ENCODE measurements at regions not wholly inside any gene's neighbourhood (a gene's known extent, or its start where the extent isn't known, plus 50 kb on each side); places are given as distances from the start of the nearest gene placed in this dataset.

- Histone ChIP-seq H3K27me3 (ENCODE audit: control insufficient read depth, insufficient read depth, low read length) (no peaks in the 10 kb centered on the region), H3K9me3 (ENCODE audit: control insufficient read depth in 2 of 3, insufficient read depth in 1 of 3, low read length in 3 of 3) (no peaks in the 10 kb centered on the region), H3K27ac (ENCODE audit: low read depth in 2 of 2, low read length in 2 of 2) (no peak overlapping the region), H3K9ac (ENCODE audit: low read length in 3 of 3) (no peak overlapping the region), H3K4me1 (ENCODE audit: control insufficient read depth in 2 of 3, insufficient read depth in 2 of 3, low read depth in 1 of 3, low read length in 3 of 3) (no peaks in the 10 kb centered on the region), H3K36me3 (ENCODE audit: control insufficient read depth in 2 of 3, insufficient read depth in 3 of 3, low read length in 3 of 3) (no peaks in the 10 kb centered on the region), H3K4me3 (ENCODE audit: low read length in 3 of 3) (no peak overlapping the region)
- no peak for FAIRE-seq
- DNase-seq = no peak
- TF ChIP-seq, protein P1, sequence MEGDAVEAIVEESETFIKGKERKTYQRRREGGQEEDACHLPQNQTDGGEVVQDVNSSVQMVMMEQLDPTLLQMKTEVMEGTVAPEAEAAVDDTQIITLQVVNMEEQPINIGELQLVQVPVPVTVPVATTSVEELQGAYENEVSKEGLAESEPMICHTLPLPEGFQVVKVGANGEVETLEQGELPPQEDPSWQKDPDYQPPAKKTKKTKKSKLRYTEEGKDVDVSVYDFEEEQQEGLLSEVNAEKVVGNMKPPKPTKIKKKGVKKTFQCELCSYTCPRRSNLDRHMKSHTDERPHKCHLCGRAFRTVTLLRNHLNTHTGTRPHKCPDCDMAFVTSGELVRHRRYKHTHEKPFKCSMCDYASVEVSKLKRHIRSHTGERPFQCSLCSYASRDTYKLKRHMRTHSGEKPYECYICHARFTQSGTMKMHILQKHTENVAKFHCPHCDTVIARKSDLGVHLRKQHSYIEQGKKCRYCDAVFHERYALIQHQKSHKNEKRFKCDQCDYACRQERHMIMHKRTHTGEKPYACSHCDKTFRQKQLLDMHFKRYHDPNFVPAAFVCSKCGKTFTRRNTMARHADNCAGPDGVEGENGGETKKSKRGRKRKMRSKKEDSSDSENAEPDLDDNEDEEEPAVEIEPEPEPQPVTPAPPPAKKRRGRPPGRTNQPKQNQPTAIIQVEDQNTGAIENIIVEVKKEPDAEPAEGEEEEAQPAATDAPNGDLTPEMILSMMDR (IDR thresholded peaks at IDR 0.05; ENCODE audit: borderline replicate concordance, extremely low read depth, insufficient read depth) = no peak
- intact Hi-C loops (cut with DNase I) = no loop called here
These were observed 79.1 kb upstream of the KCNH7 start for GRCh38 chr2:162917626-162918025.

- Histone ChIP-seq H3K27me3 (ENCODE audit: control insufficient read depth, insufficient read depth, low read length) (no peaks in the 10 kb centered on the region), H3K4me3 (ENCODE audit: low read length in 3 of 3) (no peak overlapping the region), H3K4me1 (ENCODE audit: control insufficient read depth in 2 of 3, insufficient read depth in 2 of 3, low read depth in 1 of 3, low read length in 3 of 3) (no peaks in the 10 kb centered on the region), H3K9me3 (ENCODE audit: control insufficient read depth in 2 of 3, insufficient read depth in 1 of 3, low read length in 3 of 3) (no peaks in the 10 kb centered on the region), H3K9ac (ENCODE audit: low read length in 3 of 3) (no peak overlapping the region), H3K27ac (ENCODE audit: low read depth in 2 of 2, low read length in 2 of 2) (no peak overlapping the region), H3K36me3 (ENCODE audit: control insufficient read depth in 2 of 3, insufficient read depth in 3 of 3, low read length in 3 of 3) (no peaks in the 10 kb centered on the region)
- no peak for FAIRE-seq
- intact Hi-C loops (cut with DNase I) = no loop called here
- no peak for DNase-seq
- TF ChIP-seq, protein P1 (IDR thresholded peaks at IDR 0.05; ENCODE audit: borderline replicate concordance, extremely low read depth, insufficient read depth) = no peak
These were observed 77.8 kb upstream of the KCNH7 start for GRCh38 chr2:162916286-162916801.

DNA sequence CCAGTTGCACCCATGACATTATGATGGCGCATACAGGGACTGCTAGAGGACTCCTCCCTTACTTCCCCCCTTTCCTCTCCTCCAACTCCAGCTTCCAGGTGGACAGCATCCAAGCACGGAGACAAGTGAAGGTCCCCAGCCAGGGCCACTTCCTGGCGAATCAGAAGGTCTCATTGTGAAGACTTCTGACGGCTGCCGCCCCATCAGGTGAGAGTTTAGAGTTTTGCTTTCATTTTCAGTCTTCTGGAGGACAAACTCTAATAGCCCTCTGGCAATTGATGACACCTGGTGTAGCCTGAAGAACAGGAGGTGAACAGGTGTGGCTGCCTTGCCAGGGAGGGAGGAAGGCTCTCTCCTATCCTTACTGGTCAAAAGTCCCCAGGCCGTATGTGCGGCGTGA lies 77.3 kb upstream of the KCNH7 start:
- no peaks in the 10 kb centered on the region for H3K27me3 ChIP-seq (ENCODE audit: control insufficient read depth, insufficient read depth, low read length)
- no peak for FAIRE-seq
- DNase-seq = no peak
- intact Hi-C loops (cut with DNase I) = no loop called here
- H3K9me3 ChIP-seq (ENCODE audit: control insufficient read depth in 2 of 3, insufficient read depth in 1 of 3, low read length in 3 of 3) = no peaks in the 10 kb centered on the region
- no peak overlapping the region for H3K9ac ChIP-seq (ENCODE audit: low read length in 3 of 3)
- H3K4me3 ChIP-seq (ENCODE audit: low read length in 3 of 3) = no peak overlapping the region
- TF ChIP-seq, protein P1 (IDR thresholded peaks at IDR 0.05; ENCODE audit: borderline replicate concordance, extremely low read depth, insufficient read depth) = no peak
- H3K4me1 ChIP-seq (ENCODE audit: control insufficient read depth in 2 of 3, insufficient read depth in 2 of 3, low read depth in 1 of 3, low read length in 3 of 3) = no peaks in the 10 kb centered on the region
- H3K36me3 ChIP-seq (ENCODE audit: control insufficient read depth in 2 of 3, insufficient read depth in 3 of 3, low read length in 3 of 3) = no peaks in the 10 kb centered on the region
- no peak overlapping the region for H3K27ac ChIP-seq (ENCODE audit: low read depth in 2 of 2, low read length in 2 of 2)

DNA sequence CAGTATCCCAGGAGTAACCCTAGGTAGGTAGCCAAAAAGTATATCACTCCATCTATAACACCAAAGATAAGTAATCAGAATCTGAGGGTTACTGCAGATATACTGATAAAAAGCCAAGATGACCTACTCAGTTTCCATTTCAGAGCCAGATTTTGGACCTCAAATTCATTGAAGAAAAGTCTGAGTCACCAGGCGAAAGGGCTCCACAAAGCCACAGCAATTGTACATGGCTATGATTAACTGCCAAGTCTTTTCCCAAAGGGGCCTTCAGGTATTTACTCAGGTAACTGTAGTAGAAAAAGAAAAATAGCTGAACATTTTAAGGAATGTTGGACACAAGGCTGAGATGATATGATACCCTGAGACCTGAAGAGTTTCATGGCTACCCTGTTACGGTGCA lies 75.6 kb upstream of the KCNH7 start:
- no peak for FAIRE-seq
- Histone ChIP-seq H3K4me3 (ENCODE audit: low read length in 3 of 3) (no peak overlapping the region), H3K9ac (ENCODE audit: low read length in 3 of 3) (no peak overlapping the region), H3K36me3 (ENCODE audit: control insufficient read depth in 2 of 3, insufficient read depth in 3 of 3, low read length in 3 of 3) (no peaks in the 10 kb centered on the region), H3K4me1 (ENCODE audit: control insufficient read depth in 2 of 3, insufficient read depth in 2 of 3, low read depth in 1 of 3, low read length in 3 of 3) (no peaks in the 10 kb centered on the region), H3K9me3 (ENCODE audit: control insufficient read depth in 2 of 3, insufficient read depth in 1 of 3, low read length in 3 of 3) (no peaks in the 10 kb centered on the region), H3K27ac (ENCODE audit: low read depth in 2 of 2, low read length in 2 of 2) (no peak overlapping the region), H3K27me3 (ENCODE audit: control insufficient read depth, insufficient read depth, low read length) (no peaks in the 10 kb centered on the region)
- intact Hi-C loops (cut with DNase I) = no loop called here
- TF ChIP-seq, protein P1 (IDR thresholded peaks at IDR 0.05; ENCODE audit: borderline replicate concordance, extremely low read depth, insufficient read depth) = no peak
- DNase-seq = no peak
